Suprapubic skin (tissue), 4 donors: ENCODE measurements at regions not wholly inside any gene's neighbourhood (a gene's known extent, or its start where the extent isn't known, plus 50 kb on each side); places are given as distances from the start of the nearest gene placed in this dataset.

ENCODE experiments used
- EP300 ChIP-seq: sonication (generic); formaldehyde crosslinking; IDR thresholded peaks from one replicate; pipeline ENCODE4 v1.6.1; 2017; ENCODE audit warnings: antibody characterized with exemption
- POLR2A ChIP-seq, 2 donors: fragments of 450-650 bp; IDR thresholded peaks; one replicate each; pipeline ENCODE4 v1.6.1; 2017; ENCODE audit warnings: antibody characterized with exemption in 2 of 2, mild to moderate bottlenecking in 2 of 2, moderate library complexity in 2 of 2
- POLR2AphosphoS5 ChIP-seq, 3 donors: sonication (generic); formaldehyde crosslinking; IDR thresholded peaks; one replicate each; pipeline ENCODE4 v1.6.1; 2017; ENCODE audit warnings: antibody characterized with exemption in 3 of 3
- TF ChIP-seq, protein P1 (sequence below), 2 donors: fragments of 200-600 bp in 1 of 2; fragments of 450-650 bp in 1 of 2; sonication (generic) in 1 of 2; IDR thresholded peaks; one replicate each; pipeline ENCODE4 v1.5.1; 2016 to 2019; ENCODE audit warnings: antibody characterized with exemption in 2 of 2, mild to moderate bottlenecking in 1 of 2, moderate library complexity in 1 of 2

GRCh38 chr5:62133426-62133825 lies 172.6 kb upstream of the KIF2A start:
- TF ChIP-seq POLR2A (IDR thresholded peaks at IDR 0.05), result no peak
- TF ChIP-seq, protein P1, sequence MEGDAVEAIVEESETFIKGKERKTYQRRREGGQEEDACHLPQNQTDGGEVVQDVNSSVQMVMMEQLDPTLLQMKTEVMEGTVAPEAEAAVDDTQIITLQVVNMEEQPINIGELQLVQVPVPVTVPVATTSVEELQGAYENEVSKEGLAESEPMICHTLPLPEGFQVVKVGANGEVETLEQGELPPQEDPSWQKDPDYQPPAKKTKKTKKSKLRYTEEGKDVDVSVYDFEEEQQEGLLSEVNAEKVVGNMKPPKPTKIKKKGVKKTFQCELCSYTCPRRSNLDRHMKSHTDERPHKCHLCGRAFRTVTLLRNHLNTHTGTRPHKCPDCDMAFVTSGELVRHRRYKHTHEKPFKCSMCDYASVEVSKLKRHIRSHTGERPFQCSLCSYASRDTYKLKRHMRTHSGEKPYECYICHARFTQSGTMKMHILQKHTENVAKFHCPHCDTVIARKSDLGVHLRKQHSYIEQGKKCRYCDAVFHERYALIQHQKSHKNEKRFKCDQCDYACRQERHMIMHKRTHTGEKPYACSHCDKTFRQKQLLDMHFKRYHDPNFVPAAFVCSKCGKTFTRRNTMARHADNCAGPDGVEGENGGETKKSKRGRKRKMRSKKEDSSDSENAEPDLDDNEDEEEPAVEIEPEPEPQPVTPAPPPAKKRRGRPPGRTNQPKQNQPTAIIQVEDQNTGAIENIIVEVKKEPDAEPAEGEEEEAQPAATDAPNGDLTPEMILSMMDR (IDR thresholded peaks at IDR 0.05), result no peak
- TF ChIP-seq EP300, result no peak
- TF ChIP-seq POLR2AphosphoS5 (IDR thresholded peaks at IDR 0.05), result no peak
